HEK293 (cell line): ENCODE measurements at regions not wholly inside any gene's neighbourhood (a gene's known extent, or its start where the extent isn't known, plus 50 kb on each side); places are given as distances from the start of the nearest gene placed in this dataset.

ENCODE experiments used
- CTCF ChIA-PET: fragments of 350-600 bp; formaldehyde crosslinking; extraction: SDS; loops from one replicate; lab custom pipeline; 2021; ENCODE audit warnings: antibody characterized with exemption; lab: Yijun Ruan, JAX
- POLR2A ChIA-PET: fragments of 300-600 bp; formaldehyde crosslinking; extraction: SDS; loops from one replicate; lab custom pipeline; 2020; ENCODE audit warnings: antibody characterized with exemption, inconsistent platforms; lab: Yijun Ruan, JAX
- H3K27ac ChIP-seq: fragments of 200-500 bp; sonication (Bioruptor generic); 2 replicates; pipeline ENCODE4 v1.5.1; 2014; ENCODE audit warnings: low read depth, low read length, control low read depth, inconsistent platforms; ENCODE audit errors: extremely low read depth
- H3K36me3 ChIP-seq, 2 experiments: fragments of 200-500 bp in 1 of 2; sonication (Bioruptor generic) in 1 of 2; 1 replicate in 1 of 2; 2 replicates in 1 of 2; pipeline ENCODE4 v1.5.1; 2014 to 2017; ENCODE audit warnings: inconsistent platforms in 2 of 2, low read length in 2 of 2; ENCODE audit not compliant: control insufficient read depth in 2 of 2, insufficient read depth in 1 of 2
- H3K4me1 ChIP-seq: fragments of 200-500 bp; sonication (Bioruptor generic); 2 replicates; pipeline ENCODE4 v1.5.1; 2014; ENCODE audit warnings: mild to moderate bottlenecking, low read length, inconsistent platforms; ENCODE audit not compliant: control insufficient read depth, insufficient read depth
- H3K4me3 ChIP-seq: 2 replicates; pipeline ENCODE4 v1.5.1; 2011; ENCODE audit warnings: low read depth, mild to moderate bottlenecking, control low read depth, low read length, moderate library complexity
- H3K9me3 ChIP-seq: fragments of 200-500 bp; sonication (Bioruptor generic); 2 replicates; pipeline ENCODE4 v1.5.1; 2014; ENCODE audit warnings: low read depth, low read length, inconsistent platforms; ENCODE audit not compliant: control insufficient read depth, insufficient read depth
- KLF1 ChIP-seq: fragments of 450-650 bp; formaldehyde crosslinking; IDR thresholded peaks from 2 replicates; pipeline ENCODE4 v1.5.1; 2016; ENCODE audit warnings: missing biosample characterization, missing genetic modification characterization
- KLF8 ChIP-seq: fragments of 450-650 bp; formaldehyde crosslinking; IDR thresholded peaks from 2 replicates; pipeline ENCODE4 v1.5.1; 2016; ENCODE audit warnings: missing biosample characterization, missing genetic modification characterization
- OVOL3 ChIP-seq: fragments of 450-650 bp; formaldehyde crosslinking; IDR thresholded peaks from 2 replicates; pipeline ENCODE4 v1.5.1; 2016; ENCODE audit warnings: missing biosample characterization, missing genetic modification characterization
- PRDM2 ChIP-seq: fragments of 450-650 bp; formaldehyde crosslinking; IDR thresholded peaks from 2 replicates; pipeline ENCODE4 v1.5.1; 2016; ENCODE audit warnings: missing biosample characterization, missing genetic modification characterization, borderline replicate concordance
- ZBTB11 ChIP-seq: fragments of 450-650 bp; formaldehyde crosslinking; conservative IDR thresholded peaks from 2 replicates; pipeline ENCODE4 v1.5.1; 2016; ENCODE audit warnings: low read depth, missing biosample characterization, missing genetic modification characterization
- ZIC2 ChIP-seq: fragments of 450-650 bp; formaldehyde crosslinking; IDR thresholded peaks from 2 replicates; pipeline ENCODE4 v1.5.1; 2016; ENCODE audit warnings: missing biosample characterization, missing genetic modification characterization
- ZNF239 ChIP-seq: fragments of 450-650 bp; formaldehyde crosslinking; IDR thresholded peaks from 2 replicates; pipeline ENCODE4 v1.5.1; 2016; ENCODE audit warnings: missing biosample characterization, missing genetic modification characterization
- ZNF324 ChIP-seq: fragments of 450-650 bp; formaldehyde crosslinking; IDR thresholded peaks from 2 replicates; pipeline ENCODE4 v1.5.1; 2016; ENCODE audit warnings: missing biosample characterization, missing genetic modification characterization
- ZNF416 ChIP-seq: fragments of 450-650 bp; formaldehyde crosslinking; IDR thresholded peaks from 2 replicates; pipeline ENCODE4 v1.5.1; 2016; ENCODE audit warnings: missing biosample characterization, missing genetic modification characterization
- ZNF488 ChIP-seq: fragments of 450-650 bp; formaldehyde crosslinking; IDR thresholded peaks from 2 replicates; pipeline ENCODE4 v1.5.1; 2016; ENCODE audit warnings: missing biosample characterization, missing genetic modification characterization
- ZNF514 ChIP-seq: fragments of 450-650 bp; formaldehyde crosslinking; IDR thresholded peaks from 2 replicates; pipeline ENCODE4 v1.5.1; 2016; ENCODE audit warnings: missing biosample characterization, missing genetic modification characterization
- ZNF555 ChIP-seq: fragments of 450-650 bp; formaldehyde crosslinking; conservative IDR thresholded peaks from 2 replicates; pipeline ENCODE4 v1.5.1; 2017; ENCODE audit warnings: missing biosample characterization, mild to moderate bottlenecking, missing genetic modification characterization, inconsistent platforms
- ZSCAN23 ChIP-seq: fragments of 450-650 bp; formaldehyde crosslinking; IDR thresholded peaks from 2 replicates; pipeline ENCODE4 v1.5.1; 2016; ENCODE audit warnings: missing biosample characterization, missing genetic modification characterization
- ZSCAN5A ChIP-seq: fragments of 450-650 bp; formaldehyde crosslinking; IDR thresholded peaks from 2 replicates; pipeline ENCODE4 v1.5.1; 2016; ENCODE audit warnings: missing biosample characterization, missing genetic modification characterization
- TF ChIP-seq, protein P1 (sequence below): fragments of 450-650 bp; IDR thresholded peaks from 2 replicates; pipeline ENCODE4 v1.5.1; 2018; ENCODE audit warnings: missing biosample characterization, mild to moderate bottlenecking, missing genetic modification characterization

- TF ChIP-seq ZSCAN5A (tag by site-specific recombination) (no peak), ZNF488 (tag by site-specific recombination) (no peak), ZNF514 (tag by site-specific recombination) (no peak)
These were observed 260.5 kb downstream of the SAMD5 start (continued) for GRCh38 chr6:147768969-147769368.

- Histone ChIP-seq H3K36me3 (no peaks in the 10 kb centered on the region), H3K27ac (no peak overlapping the region), H3K4me1 (no peaks in the 10 kb centered on the region), H3K9me3 (no peaks in the 10 kb centered on the region), H3K4me3 (no peak overlapping the region)
- CTCF ChIA-PET: interaction anchor here (0.5 kb wide), 1 partner anchor 200 kb away, joined by 3 read pairs; no protein-coding TSS in a partner anchor
- POLR2A ChIA-PET: no interaction called here
- no peak for TF ChIP-seq ZNF324 (tag by site-specific recombination)
- TF ChIP-seq KLF8 (tag by site-specific recombination): no peak
These were observed 261.1 kb downstream of the SAMD5 start for GRCh38 chr6:147769496-147770087.

DNA sequence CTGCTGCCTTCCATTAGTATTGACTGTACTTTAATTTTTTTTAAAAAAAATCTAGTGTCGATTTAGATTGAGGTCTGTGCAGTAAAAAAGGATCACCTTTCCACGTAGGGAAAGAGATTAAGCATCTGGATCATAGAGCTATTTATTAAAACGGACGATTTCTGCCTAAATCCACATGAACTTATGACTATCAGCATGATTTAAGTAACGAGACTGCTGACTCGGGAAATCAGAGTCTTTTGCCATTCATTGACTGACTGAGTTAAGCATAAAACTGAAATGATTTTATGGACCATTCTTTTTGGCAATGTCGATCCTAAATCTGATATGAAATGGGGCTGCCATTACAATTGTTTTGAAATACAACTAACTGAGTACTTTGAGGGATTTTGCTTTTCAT, 261.7 kb downstream of the SAMD5 start:
- TF ChIP-seq PRDM2 (no peak), ZNF416 (tag by site-specific recombination) (no peak), KLF1 (tag by site-specific recombination) (no peak), ZSCAN23 (tag by site-specific recombination) (no peak), ZIC2 (tag by site-specific recombination) (no peak), ZNF239 (tag by site-specific recombination) (no peak), OVOL3 (tag by site-specific recombination) (no peak), ZNF555 (tag by site-specific recombination) (no peak), ZBTB11 (tag by site-specific recombination) (no peak)
- TF ChIP-seq, protein P1, sequence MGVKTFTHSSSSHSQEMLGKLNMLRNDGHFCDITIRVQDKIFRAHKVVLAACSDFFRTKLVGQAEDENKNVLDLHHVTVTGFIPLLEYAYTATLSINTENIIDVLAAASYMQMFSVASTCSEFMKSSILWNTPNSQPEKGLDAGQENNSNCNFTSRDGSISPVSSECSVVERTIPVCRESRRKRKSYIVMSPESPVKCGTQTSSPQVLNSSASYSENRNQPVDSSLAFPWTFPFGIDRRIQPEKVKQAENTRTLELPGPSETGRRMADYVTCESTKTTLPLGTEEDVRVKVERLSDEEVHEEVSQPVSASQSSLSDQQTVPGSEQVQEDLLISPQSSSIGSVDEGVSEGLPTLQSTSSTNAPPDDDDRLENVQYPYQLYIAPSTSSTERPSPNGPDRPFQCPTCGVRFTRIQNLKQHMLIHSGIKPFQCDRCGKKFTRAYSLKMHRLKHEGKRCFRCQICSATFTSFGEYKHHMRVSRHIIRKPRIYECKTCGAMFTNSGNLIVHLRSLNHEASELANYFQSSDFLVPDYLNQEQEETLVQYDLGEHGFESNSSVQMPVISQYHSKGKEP (tag by site-specific recombination): no peak
- no peak overlapping the region for H3K27ac ChIP-seq
- CTCF ChIA-PET: interaction anchor here (0.5 to 0.7 kb wide), 2 partner anchors 111 to 199 kb away, joined by 3 read pairs; no protein-coding TSS in a partner anchor
- no peaks in the 10 kb centered on the region for H3K4me1 ChIP-seq
- H3K36me3 ChIP-seq: no peaks in the 10 kb centered on the region
- POLR2A ChIA-PET: no interaction called here
- no peak overlapping the region for H3K4me3 ChIP-seq
- H3K9me3 ChIP-seq: no peaks in the 10 kb centered on the region
